IMR-90 (cell line): ENCODE measurements at regions not wholly inside any gene's neighbourhood (a gene's known extent, or its start where the extent isn't known, plus 50 kb on each side); places are given as distances from the start of the nearest gene placed in this dataset.

Source experiments
- ATAC-seq: fragments of 200-7000 bp; cut with Tn5 transposase; 2 replicates; pipeline ENCODE4 v1.9.1; 2020; ENCODE audit warnings: low read depth, mild to moderate bottlenecking, moderate library complexity
- BruUV-seq: library from RNA; stranded (reverse); fragments of 400-500 nt; replicated peaks from 2 replicates; lab custom pipeline; 2021; lab: Mats Ljungman, UMichigan
- CTCF ChIA-PET: fragments of 300-600 bp; formaldehyde crosslinking; extraction: SDS; loops from one replicate; lab custom pipeline; 2021; ENCODE audit warnings: antibody characterized with exemption; lab: Yijun Ruan, JAX
- POLR2A ChIA-PET: fragments of 300-600 bp; sonication (Branson Sonifier 250); formaldehyde crosslinking; loops from one replicate; lab custom pipeline; 2022; ENCODE audit warnings: antibody characterized with exemption; ENCODE audit not compliant: unreplicated experiment; lab: Charles Lee
- DNase-seq: peaks from one replicate; pipeline ENCODE4 v3.0.0; 2013
- H2AFZ ChIP-seq: replicated peaks from 2 replicates; pipeline ENCODE3; 2013; ENCODE audit warnings: low read length, mild to moderate bottlenecking; ENCODE audit not compliant: poor library complexity
- H2AK5ac ChIP-seq: 2 replicates; pipeline ENCODE4 v1.6.1; 2013; ENCODE audit warnings: low read depth, low read length, inconsistent platforms
- H2AK9ac ChIP-seq: replicated peaks from 2 replicates; pipeline ENCODE3; 2013; ENCODE audit warnings: mild to moderate bottlenecking, low read depth, low read length, moderate library complexity; ENCODE audit not compliant: poor library complexity
- H2BK120ac ChIP-seq: 2 replicates; pipeline ENCODE4 v1.6.1; 2013; ENCODE audit warnings: low read depth, low read length, inconsistent platforms
- H2BK15ac ChIP-seq: 3 replicates; pipeline ENCODE4 v1.6.1; 2013; ENCODE audit warnings: low read depth, low read length, inconsistent platforms
- H2BK20ac ChIP-seq: 2 replicates; pipeline ENCODE4 v1.6.1; 2013; ENCODE audit warnings: low read depth, mild to moderate bottlenecking, inconsistent platforms, low read length, moderate library complexity
- H2BK5ac ChIP-seq: 2 replicates; pipeline ENCODE4 v1.6.1; 2013; ENCODE audit warnings: mild to moderate bottlenecking, low read depth, low read length, inconsistent platforms; ENCODE audit not compliant: poor library complexity, severe bottlenecking
- H3K14ac ChIP-seq: replicated peaks from 2 replicates; pipeline ENCODE4 v1.6.1; 2013; ENCODE audit warnings: low read depth, low read length, inconsistent platforms
- H3K18ac ChIP-seq: 2 replicates; pipeline ENCODE4 v1.6.1; 2013; ENCODE audit warnings: low read depth, low read length, control low read depth
- H3K23ac ChIP-seq: 2 replicates; pipeline ENCODE4 v1.6.1; 2013; ENCODE audit warnings: low read depth, low read length, inconsistent platforms
- H3K27ac ChIP-seq: 2 replicates; pipeline ENCODE4 v1.5.1; 2013; ENCODE audit warnings: mild to moderate bottlenecking, control low read depth, low read length; ENCODE audit not compliant: insufficient read depth
- H3K27me3 ChIP-seq: 2 replicates; pipeline ENCODE4 v1.6.1; 2013; ENCODE audit warnings: low read length; ENCODE audit not compliant: control insufficient read depth, insufficient read depth
- H3K36me3 ChIP-seq: 2 replicates; pipeline ENCODE4 v1.6.1; 2013; ENCODE audit warnings: low read length, mixed read lengths; ENCODE audit not compliant: control insufficient read depth, insufficient read depth
- H3K4ac ChIP-seq: 2 replicates; pipeline ENCODE4 v1.6.1; 2013; ENCODE audit warnings: low read depth, low read length, inconsistent platforms
- H3K4me1 ChIP-seq: 2 replicates; pipeline ENCODE4 v1.6.1; 2013; ENCODE audit warnings: low read length, mixed read lengths; ENCODE audit not compliant: control insufficient read depth, insufficient read depth
- H3K4me2 ChIP-seq: 2 replicates; pipeline ENCODE4 v1.6.1; 2013; ENCODE audit warnings: low read depth, mild to moderate bottlenecking, control low read depth, low read length, moderate library complexity
- H3K4me3 ChIP-seq: 2 replicates; pipeline ENCODE4 v1.5.1; 2013; ENCODE audit warnings: low read depth, mild to moderate bottlenecking, control low read depth, low read length, moderate library complexity; ENCODE audit not compliant: insufficient read depth
- H3K56ac ChIP-seq: 2 replicates; pipeline ENCODE4 v1.6.1; 2013; ENCODE audit warnings: low read length, inconsistent platforms; ENCODE audit not compliant: insufficient read depth; ENCODE audit errors: extremely low read depth
- H3K79me1 ChIP-seq, 2 experiments: 2 replicates each; pipeline ENCODE4 v1.6.1; 2013; ENCODE audit warnings: low read length in 2 of 2, inconsistent platforms in 1 of 2, low read depth in 1 of 2
- H3K9ac ChIP-seq: 2 replicates; pipeline ENCODE4 v1.6.1; 2013; ENCODE audit warnings: low read depth, low read length, control low read depth
- H3K9me1 ChIP-seq: 2 replicates; pipeline ENCODE4 v1.6.1; 2013; ENCODE audit warnings: low read length, inconsistent platforms; ENCODE audit not compliant: insufficient read depth
- H3K9me3 ChIP-seq: 2 replicates; pipeline ENCODE4 v1.6.1; 2013; ENCODE audit warnings: low read length; ENCODE audit not compliant: control insufficient read depth, insufficient read depth
- H4K20me1 ChIP-seq: 2 replicates; pipeline ENCODE4 v1.6.1; 2013; ENCODE audit warnings: low read length, inconsistent platforms; ENCODE audit not compliant: insufficient read depth
- H4K5ac ChIP-seq: 2 replicates; pipeline ENCODE4 v1.6.1; 2013; ENCODE audit warnings: mild to moderate bottlenecking, low read depth, low read length, control low read depth
- H4K8ac ChIP-seq, 2 experiments: 2 replicates each; pipeline ENCODE4 v1.6.1; 2013; ENCODE audit warnings: low read depth in 2 of 2, low read length in 2 of 2, control low read depth in 1 of 2, inconsistent platforms in 1 of 2
- H4K91ac ChIP-seq: 2 replicates; pipeline ENCODE4 v1.6.1; 2013; ENCODE audit warnings: low read depth, low read length, inconsistent platforms; ENCODE audit not compliant: insufficient read depth
- CEBPB ChIP-seq: IDR thresholded peaks from 2 replicates; pipeline ENCODE4 v1.6.1; 2012; ENCODE audit warnings: low read depth, low read length, improper control_type of control experiment
- FOS ChIP-seq: fragments of 150-350 bp; IDR thresholded peaks from 2 replicates; pipeline ENCODE4 v1.6.1; 2016; ENCODE audit warnings: low read depth, low read length
- MAZ ChIP-seq: IDR thresholded peaks from 2 replicates; pipeline ENCODE4 v1.6.1; 2012; ENCODE audit warnings: low read depth, mild to moderate bottlenecking, low read length, improper control_type of control experiment, moderate library complexity, borderline replicate concordance
- MXI1 ChIP-seq: IDR thresholded peaks from 2 replicates; pipeline ENCODE4 v1.6.1; 2012; ENCODE audit warnings: low read depth, mild to moderate bottlenecking, low read length, moderate library complexity, borderline replicate concordance
- NFE2L2 ChIP-seq: fragments of 150-350 bp; IDR thresholded peaks from 2 replicates; pipeline ENCODE4 v1.6.1; 2016; ENCODE audit warnings: low read depth, mild to moderate bottlenecking, low read length
- POLR2A ChIP-seq: IDR thresholded peaks from 2 replicates; pipeline ENCODE4 v1.6.1; 2012; ENCODE audit warnings: mild to moderate bottlenecking, low read depth, low read length
- RFX5 ChIP-seq: IDR thresholded peaks from 2 replicates; pipeline ENCODE4 v1.8.0; 2012; ENCODE audit warnings: low read depth, mild to moderate bottlenecking, low read length, moderate library complexity
- WGBS, 2 experiments: methylation state at CpG; one replicate each; pipeline versions ENCODE4 v1.1.5 to v1.1.7; 2013; ENCODE audit warnings: missing lambda C conversion rate in 2 of 2; ENCODE audit not compliant: insufficient read length in 1 of 2; ENCODE audit errors: extremely low coverage in 2 of 2; 5-methylcytosine and 5-hydroxymethylcytosine counted together
- dilution Hi-C: fragments of 300-500 bp; cut with HindIII; formaldehyde crosslinking; loops from one replicate; pipeline ENCODE4 v1.14.3; 2018; ENCODE audit warnings: low sequenced_read_pairs; ENCODE audit not compliant: unreplicated experiment
- in situ Hi-C: fragments of 300-500 bp; cut with MboI; formaldehyde crosslinking; loops from 3 replicates; pipeline ENCODE4 v1.14.3; 2019; ENCODE audit warnings: low sequenced_read_pairs, inconsistent platforms, mixed read lengths
- intact Hi-C: fragments of 100-400 bp; cut with micrococcal nuclease; formaldehyde crosslinking; loops from 2 replicates; pipeline ENCODE4 v1.10.0; 2022

DNA sequence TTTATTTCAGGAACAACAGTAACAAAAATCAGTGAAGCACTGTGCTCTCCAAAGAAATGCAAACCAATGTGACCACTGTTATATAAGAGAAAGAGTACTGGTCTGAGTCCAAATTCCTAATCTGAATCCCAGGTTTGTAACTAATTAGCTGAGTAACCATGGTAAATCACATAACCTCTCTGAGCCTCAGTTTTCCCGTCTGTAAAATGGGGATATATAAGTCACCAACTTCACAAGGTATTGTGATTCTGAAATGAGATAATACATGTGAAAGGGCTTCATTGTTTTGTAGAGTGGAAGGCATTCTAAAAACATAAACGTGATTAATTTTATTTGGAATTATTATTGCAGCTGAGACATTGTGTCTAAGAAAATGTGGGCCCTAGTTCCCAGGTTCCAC is 91.3 kb upstream of the YPEL5 start:
- no peaks in the 10 kb centered on the region for H3K79me1 ChIP-seq
- ChIA-PET POLR2A (no interaction called here), CTCF (interaction anchor here (0.7 kb wide), 1 partner anchor 348 kb away, joined by 3 read pairs; no protein-coding TSS in a partner anchor)
- no peak overlapping the region for H3K4me3 ChIP-seq
- no peaks in the 10 kb centered on the region for H4K20me1 ChIP-seq
- no peak overlapping the region for H3K4ac ChIP-seq
- no peak overlapping the region for H4K5ac ChIP-seq
- ATAC-seq (no peak), DNase-seq (no peak)
- no CpG with 5 or more reads among the region's 2 CpGs for WGBS, 2 experiments
- H3K9me3 ChIP-seq = no peaks in the 10 kb centered on the region
- no TSS peak for BruUV-seq
- no peak overlapping the region for H4K8ac ChIP-seq
- no peak overlapping the region for H2BK120ac ChIP-seq
- H3K27me3 ChIP-seq = peaks cover 5% of the 10 kb centered on the region; the same call in 1 of the 2 replicates
- no peak overlapping the region for H2BK5ac ChIP-seq
- no peaks in the 10 kb centered on the region for H3K36me3 ChIP-seq
- H2BK20ac ChIP-seq = no peak overlapping the region
- in situ Hi-C loops (no loop called here), dilution Hi-C loops (no loop called here), intact Hi-C loops (no loop called here)
- no peak overlapping the region for H3K23ac ChIP-seq
- no peak overlapping the region for H3K14ac ChIP-seq
- no peak overlapping the region for H3K4me2 ChIP-seq
- H3K4me1 ChIP-seq = no peaks in the 10 kb centered on the region
- TF ChIP-seq MXI1 (no peak), POLR2A (no peak), CEBPB (no peak), MAZ (no peak), NFE2L2 (no peak), FOS (no peak), RFX5 (no peak)
- no peaks in the 10 kb centered on the region for H3K9me1 ChIP-seq
- H2AK5ac ChIP-seq = no peak overlapping the region
- no peak overlapping the region for H3K56ac ChIP-seq
- H3K9ac ChIP-seq = no peak overlapping the region
- H2AK9ac ChIP-seq = no peak overlapping the region
- H2BK15ac ChIP-seq = no peak overlapping the region
- no peak overlapping the region for H4K91ac ChIP-seq
- no peak overlapping the region for H2AFZ ChIP-seq
- H3K18ac ChIP-seq = no peak overlapping the region
- no peak overlapping the region for H3K27ac ChIP-seq
